ENCODE measurements at regions not wholly inside any gene's neighbourhood (a gene's known extent, or its start where the extent isn't known, plus 50 kb on each side); places are given as distances from the start of the nearest gene placed in this dataset.
A peak's percentile ranks its signal among the peaks of the same experiment; 100 is the strongest.

- Mint-ChIP-seq H3K9me3 (no peaks in the 10 kb centered on the region), H3K27me3 (ENCODE audit: low read depth) (peaks cover 47% of the 10 kb centered on the region), H3K27ac (no peak overlapping the region), H3K36me3 (ENCODE audit: low read depth) (no peaks in the 10 kb centered on the region), H3K4me1 (ENCODE audit: low read depth) (peaks cover 9% of the 10 kb centered on the region), H3K4me3 (no peak overlapping the region)
- no peak for DNase-seq (ENCODE audit: low spot score)
Observed at GRCh38 chr17:34420900-34421299, 57.9 kb upstream of the CCL1 start.

GRCh38 chr17:34420254-34420766 is 57.3 kb upstream of the CCL1 start:
- Mint-ChIP-seq H3K4me1 (ENCODE audit: low read depth) (peaks cover 9% of the 10 kb centered on the region), H3K27ac (no peak overlapping the region), H3K36me3 (ENCODE audit: low read depth) (no peaks in the 10 kb centered on the region), H3K27me3 (ENCODE audit: low read depth) (peaks cover 41% of the 10 kb centered on the region), H3K4me3 (no peak overlapping the region), H3K9me3 (no peaks in the 10 kb centered on the region)
- peak; percentile 28 for DNase-seq (ENCODE audit: low spot score)

GRCh38 chr17:34416116-34416515 is 53.1 kb upstream of the CCL1 start:
- no peak for DNase-seq (ENCODE audit: low spot score)
- no peaks in the 10 kb centered on the region for H3K36me3 Mint-ChIP-seq (ENCODE audit: low read depth)
- H3K27ac Mint-ChIP-seq = no peak overlapping the region
- H3K9me3 Mint-ChIP-seq = no peaks in the 10 kb centered on the region
- H3K4me3 Mint-ChIP-seq = no peak overlapping the region
- peaks cover 35% of the 10 kb centered on the region for H3K27me3 Mint-ChIP-seq (ENCODE audit: low read depth)
- H3K4me1 Mint-ChIP-seq (ENCODE audit: low read depth) = peaks cover 20% of the 10 kb centered on the region

- no peaks in the 10 kb centered on the region for H3K36me3 Mint-ChIP-seq (ENCODE audit: low read depth)
- H3K27ac Mint-ChIP-seq = no peak overlapping the region
- H3K4me1 Mint-ChIP-seq (ENCODE audit: low read depth) = peaks cover 18% of the 10 kb centered on the region
- no peak overlapping the region for H3K4me3 Mint-ChIP-seq
- H3K9me3 Mint-ChIP-seq = no peaks in the 10 kb centered on the region
- no peak for DNase-seq (ENCODE audit: low spot score)
- peaks cover 35% of the 10 kb centered on the region for H3K27me3 Mint-ChIP-seq (ENCODE audit: low read depth)
Observed at GRCh38 chr17:34414339-34414738, 51.3 kb upstream of the CCL1 start.

- Mint-ChIP-seq H3K4me1 (ENCODE audit: low read depth) (peaks cover 21% of the 10 kb centered on the region), H3K27me3 (ENCODE audit: low read depth) (peaks cover 40% of the 10 kb centered on the region), H3K36me3 (ENCODE audit: low read depth) (no peaks in the 10 kb centered on the region), H3K27ac (no peak overlapping the region), H3K4me3 (no peak overlapping the region), H3K9me3 (no peaks in the 10 kb centered on the region)
- DNase-seq (ENCODE audit: low spot score) = peak; percentile 16
Observed at GRCh38 chr17:34413443-34414119, 50.5 kb upstream of the CCL1 start.

GRCh38 chr17:34412965-34413441 is 50.0 kb upstream of the CCL1 start:
- Mint-ChIP-seq H3K4me1 (ENCODE audit: low read depth) (peaks cover 25% of the 10 kb centered on the region), H3K4me3 (no peak overlapping the region), H3K27me3 (ENCODE audit: low read depth) (peaks cover 40% of the 10 kb centered on the region), H3K27ac (no peak overlapping the region), H3K9me3 (no peaks in the 10 kb centered on the region), H3K36me3 (ENCODE audit: low read depth) (no peaks in the 10 kb centered on the region)
- no peak for DNase-seq (ENCODE audit: low spot score)

Measured in T-helper 2 cell treated with Interferon-gamma antibody and Interleukin-4, amounts not matched to agents 5 μg/mL and 100 μg/mL, for 36 hours (primary cell).